DND-41 (cell line): ENCODE measurements at regions not wholly inside any gene's neighbourhood (a gene's known extent, or its start where the extent isn't known, plus 50 kb on each side); places are given as distances from the start of the nearest gene placed in this dataset.

Experiments used
- EZH2 ChIP-seq: IDR thresholded peaks from 3 replicates; pipeline ENCODE4 v1.6.1; 2012; ENCODE audit warnings: borderline replicate concordance, low read depth, mild to moderate bottlenecking, moderate library complexity, low read length, inconsistent platforms; ENCODE audit not compliant: severe bottlenecking
- TF ChIP-seq, protein P1 (sequence below): IDR thresholded peaks from 2 replicates; pipeline ENCODE4 v1.5.1; 2012; ENCODE audit warnings: borderline replicate concordance, low read length, moderate library complexity, mild to moderate bottlenecking; ENCODE audit not compliant: poor library complexity, severe bottlenecking; ENCODE audit errors: extremely low read depth

DNA sequence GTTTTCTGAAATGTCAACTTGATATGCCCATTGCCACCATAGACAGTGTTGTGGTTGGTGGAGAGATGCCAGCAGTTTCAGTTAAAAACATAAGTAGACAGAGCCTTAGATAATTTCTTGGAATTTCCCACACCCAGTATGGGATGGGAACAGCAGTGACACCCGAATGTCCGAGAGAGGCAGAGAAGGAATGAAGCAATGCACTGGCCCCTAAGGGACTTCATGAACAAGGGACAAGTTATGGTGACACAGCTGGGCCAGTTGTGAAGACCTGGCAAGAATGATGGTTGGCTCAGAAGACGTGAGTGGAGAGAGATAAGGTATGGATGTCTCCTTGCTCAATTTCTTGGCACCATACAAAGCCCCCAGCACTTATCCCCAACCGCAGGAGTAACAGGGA, 165.2 kb upstream of the APCDD1 start:
- TF ChIP-seq, protein P1, sequence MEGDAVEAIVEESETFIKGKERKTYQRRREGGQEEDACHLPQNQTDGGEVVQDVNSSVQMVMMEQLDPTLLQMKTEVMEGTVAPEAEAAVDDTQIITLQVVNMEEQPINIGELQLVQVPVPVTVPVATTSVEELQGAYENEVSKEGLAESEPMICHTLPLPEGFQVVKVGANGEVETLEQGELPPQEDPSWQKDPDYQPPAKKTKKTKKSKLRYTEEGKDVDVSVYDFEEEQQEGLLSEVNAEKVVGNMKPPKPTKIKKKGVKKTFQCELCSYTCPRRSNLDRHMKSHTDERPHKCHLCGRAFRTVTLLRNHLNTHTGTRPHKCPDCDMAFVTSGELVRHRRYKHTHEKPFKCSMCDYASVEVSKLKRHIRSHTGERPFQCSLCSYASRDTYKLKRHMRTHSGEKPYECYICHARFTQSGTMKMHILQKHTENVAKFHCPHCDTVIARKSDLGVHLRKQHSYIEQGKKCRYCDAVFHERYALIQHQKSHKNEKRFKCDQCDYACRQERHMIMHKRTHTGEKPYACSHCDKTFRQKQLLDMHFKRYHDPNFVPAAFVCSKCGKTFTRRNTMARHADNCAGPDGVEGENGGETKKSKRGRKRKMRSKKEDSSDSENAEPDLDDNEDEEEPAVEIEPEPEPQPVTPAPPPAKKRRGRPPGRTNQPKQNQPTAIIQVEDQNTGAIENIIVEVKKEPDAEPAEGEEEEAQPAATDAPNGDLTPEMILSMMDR, result no peak
- TF ChIP-seq EZH2, result no peak
